ENCODE measurements at regions not wholly inside any gene's neighbourhood (a gene's known extent, or its start where the extent isn't known, plus 50 kb on each side); places are given as distances from the start of the nearest gene placed in this dataset.

GRCh38 chr13:106261450-106261849 lies 274.0 kb downstream of the EFNB2 start:
- Histone ChIP-seq H3K9me3 (no peaks in the 10 kb centered on the region), H3K4me3 (ENCODE audit: low read depth in 1 of 2, low read length in 1 of 2) (no peak overlapping the region), H3K36me3 (no peaks in the 10 kb centered on the region), H3K27me3 (no peaks in the 10 kb centered on the region), H3K27ac (no peak overlapping the region), H3K4me1 (ENCODE audit: control insufficient read depth in 1 of 2, insufficient read depth in 1 of 2, low read depth in 1 of 2, low read length in 1 of 2) (no peaks in the 10 kb centered on the region)
- TF ChIP-seq CTCF (IDR thresholded peaks at IDR 0.05), result no peak

GRCh38 chr13:106260352-106260751 lies 275.1 kb downstream of the EFNB2 start:
- Histone ChIP-seq H3K27me3 (no peaks in the 10 kb centered on the region), H3K4me1 (ENCODE audit: control insufficient read depth in 1 of 2, insufficient read depth in 1 of 2, low read depth in 1 of 2, low read length in 1 of 2) (no peaks in the 10 kb centered on the region), H3K4me3 (ENCODE audit: low read depth in 1 of 2, low read length in 1 of 2) (no peak overlapping the region), H3K27ac (no peak overlapping the region), H3K36me3 (no peaks in the 10 kb centered on the region), H3K9me3 (no peaks in the 10 kb centered on the region)
- no peak for TF ChIP-seq CTCF (IDR thresholded peaks at IDR 0.05)

DNA sequence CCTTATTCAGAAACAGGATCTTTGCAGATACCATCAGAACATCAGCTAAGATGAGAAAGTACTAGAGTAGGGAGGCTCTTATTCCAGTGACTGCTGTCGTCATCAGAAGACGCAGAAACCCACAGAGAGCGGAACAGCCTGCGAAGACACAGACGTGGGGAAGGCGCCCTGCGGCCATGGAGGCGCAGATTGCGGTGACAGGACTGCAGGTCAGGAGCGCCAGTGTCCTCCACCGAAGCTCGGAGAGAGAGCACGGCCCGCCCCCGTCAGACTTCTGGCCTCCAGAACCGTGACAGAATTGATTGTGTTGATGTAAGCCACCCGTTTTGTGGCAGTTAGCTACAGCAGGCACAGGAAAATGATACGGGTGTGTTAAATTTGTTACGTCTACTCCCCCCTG lies 275.5 kb downstream of the EFNB2 start:
- no peak for TF ChIP-seq CTCF (IDR thresholded peaks at IDR 0.05)
- H3K4me1 ChIP-seq (ENCODE audit: control insufficient read depth in 1 of 2, insufficient read depth in 1 of 2, low read depth in 1 of 2, low read length in 1 of 2), result no peaks in the 10 kb centered on the region
- no peaks in the 10 kb centered on the region for H3K27me3 ChIP-seq
- no peak overlapping the region for H3K4me3 ChIP-seq (ENCODE audit: low read depth in 1 of 2, low read length in 1 of 2)
- no peaks in the 10 kb centered on the region for H3K36me3 ChIP-seq
- H3K9me3 ChIP-seq, result no peaks in the 10 kb centered on the region
- no peak overlapping the region for H3K27ac ChIP-seq

GRCh38 chr13:106246666-106247188 lies 288.7 kb downstream of the EFNB2 start:
- Histone ChIP-seq H3K27me3 (no peaks in the 10 kb centered on the region), H3K27ac (no peak overlapping the region), H3K4me3 (ENCODE audit: low read depth in 1 of 2, low read length in 1 of 2) (no peak overlapping the region), H3K9me3 (no peaks in the 10 kb centered on the region), H3K36me3 (no peaks in the 10 kb centered on the region), H3K4me1 (ENCODE audit: control insufficient read depth in 1 of 2, insufficient read depth in 1 of 2, low read depth in 1 of 2, low read length in 1 of 2) (no peaks in the 10 kb centered on the region)
- TF ChIP-seq CTCF (IDR thresholded peaks at IDR 0.05), result no peak

GRCh38 chr13:106246242-106246641 lies 289.2 kb downstream of the EFNB2 start:
- no peaks in the 10 kb centered on the region for H3K27me3 ChIP-seq
- H3K4me3 ChIP-seq (ENCODE audit: low read depth in 1 of 2, low read length in 1 of 2), result no peak overlapping the region
- TF ChIP-seq CTCF (IDR thresholded peaks at IDR 0.05), result no peak
- no peaks in the 10 kb centered on the region for H3K36me3 ChIP-seq
- H3K4me1 ChIP-seq (ENCODE audit: control insufficient read depth in 1 of 2, insufficient read depth in 1 of 2, low read depth in 1 of 2, low read length in 1 of 2), result no peaks in the 10 kb centered on the region
- no peaks in the 10 kb centered on the region for H3K9me3 ChIP-seq
- no peak overlapping the region for H3K27ac ChIP-seq

Data from neutrophil (primary cell).